ENCODE measurements at regions not wholly inside any gene's neighbourhood (a gene's known extent, or its start where the extent isn't known, plus 50 kb on each side); places are given as distances from the start of the nearest gene placed in this dataset.

DNA sequence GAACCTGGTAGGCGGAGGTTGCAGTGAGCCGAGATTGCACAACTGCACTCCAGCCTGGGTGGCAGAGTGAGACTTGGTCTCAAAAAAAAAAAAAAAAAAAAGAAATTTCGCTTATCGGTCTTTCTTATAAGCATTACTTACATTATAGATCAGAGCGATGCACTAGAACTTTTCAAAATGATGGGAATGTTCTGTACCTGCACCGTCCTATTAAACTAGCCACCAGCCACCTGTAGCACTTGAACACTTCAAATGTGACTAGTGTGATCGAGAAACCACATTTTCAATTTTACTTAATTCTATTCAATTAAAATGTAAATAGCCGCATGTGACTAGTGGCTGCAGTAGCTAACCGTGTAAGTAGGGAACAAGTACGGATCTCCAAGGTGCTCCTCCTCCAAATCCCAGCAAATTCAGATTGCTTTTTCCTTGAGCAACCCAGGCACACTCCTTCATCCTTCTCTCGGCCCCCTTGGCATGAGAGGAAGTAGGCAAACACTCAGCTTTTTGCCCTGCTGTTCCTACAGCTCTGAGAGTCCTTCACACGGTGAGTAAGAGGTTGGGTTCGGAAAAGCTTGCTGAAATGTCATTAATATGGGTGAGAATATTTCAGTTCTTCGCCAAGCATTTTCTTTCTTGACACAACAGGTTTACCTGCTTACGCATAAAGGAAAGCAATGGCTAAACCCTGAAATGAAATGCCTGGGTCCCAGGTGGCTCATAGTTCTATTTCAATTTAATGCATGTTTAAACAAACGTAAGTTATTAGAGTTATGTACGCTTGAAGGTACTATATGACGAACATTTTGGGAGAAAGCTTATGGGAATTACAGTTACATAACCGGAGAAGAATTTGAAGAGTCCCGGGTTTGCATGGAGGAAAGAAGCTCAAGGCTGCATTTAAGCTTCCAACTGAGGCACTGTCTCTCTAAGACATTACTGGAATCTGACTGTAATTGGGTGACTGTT lies 69.5 kb upstream of the HUNK start:
- no peak overlapping the region for H3K27ac ChIP-seq (ENCODE audit: low read length)
- H2AFZ ChIP-seq (ENCODE audit: low read length), result no peak overlapping the region
- H3F3A ChIP-seq (ENCODE audit: low read length, unreplicated experiment), result no peaks in the 10 kb centered on the region
- intact Hi-C loops (cut with micrococcal nuclease), result no loop called here
- H3K79me2 ChIP-seq (ENCODE audit: low read length), result no peaks in the 10 kb centered on the region
- ChIA-PET CTCF (interaction anchor here (0.5 kb wide), 1 partner anchor 445 kb away, joined by 3 read pairs; no protein-coding TSS in a partner anchor), POLR2A (ENCODE audit: unreplicated experiment) (no interaction called here)
- no peak overlapping the region for H3K9ac ChIP-seq (ENCODE audit: low read length)
- no peaks in the 10 kb centered on the region for H3K36me3 ChIP-seq (ENCODE audit: low read depth, low read length)
- H3K27me3 ChIP-seq (ENCODE audit: low read length), result peaks cover 73% of the 10 kb centered on the region
- H3K4me2 ChIP-seq (ENCODE audit: low read length), result no peak overlapping the region
- H4K20me1 ChIP-seq (ENCODE audit: low read length), result no peaks in the 10 kb centered on the region
- TF ChIP-seq EZH2phosphoT487 (IDR thresholded peaks at IDR 0.05; ENCODE audit: borderline replicate concordance, low read length) (no peak), EZH2 (IDR thresholded peaks at IDR 0.05; ENCODE audit: low read length, unreplicated experiment) (no peak), CTCF (conservative IDR thresholded peaks at IDR 0.05; ENCODE audit: low read depth, low read length) (no peak)
- no peaks in the 10 kb centered on the region for H3K4me1 ChIP-seq (ENCODE audit: insufficient read depth, low read length)
- no peak for ATAC-seq
- DNase-seq, result no peak
- H3K4me3 ChIP-seq (ENCODE audit: low read length), result no peak overlapping the region
- no peaks in the 10 kb centered on the region for H3K9me2 ChIP-seq (replicated peaks; ENCODE audit: low read length)
- no TSS peak for BruUV-seq (replicated peaks)
- no peaks in the 10 kb centered on the region for H3K9me3 ChIP-seq (ENCODE audit: low read length)

- Histone ChIP-seq H3K4me1 (ENCODE audit: insufficient read depth, low read length) (no peaks in the 10 kb centered on the region), H3K9me3 (ENCODE audit: low read length) (no peaks in the 10 kb centered on the region), H3K4me3 (ENCODE audit: low read length) (no peak overlapping the region), H3K79me2 (ENCODE audit: low read length) (no peaks in the 10 kb centered on the region), H3F3A (ENCODE audit: low read length, unreplicated experiment) (no peaks in the 10 kb centered on the region), H3K9me2 (replicated peaks; ENCODE audit: low read length) (no peaks in the 10 kb centered on the region), H3K4me2 (ENCODE audit: low read length) (no peak overlapping the region), H4K20me1 (ENCODE audit: low read length) (no peaks in the 10 kb centered on the region), H2AFZ (ENCODE audit: low read length) (no peak overlapping the region), H3K27ac (ENCODE audit: low read length) (no peak overlapping the region), H3K27me3 (ENCODE audit: low read length) (peaks cover 64% of the 10 kb centered on the region), H3K9ac (ENCODE audit: low read length) (no peak overlapping the region), H3K36me3 (ENCODE audit: low read depth, low read length) (no peaks in the 10 kb centered on the region)
- ChIA-PET CTCF (no interaction called here), POLR2A (ENCODE audit: unreplicated experiment) (no interaction called here)
- TF ChIP-seq EZH2phosphoT487 (IDR thresholded peaks at IDR 0.05; ENCODE audit: borderline replicate concordance, low read length) (no peak), CTCF (conservative IDR thresholded peaks at IDR 0.05; ENCODE audit: low read depth, low read length) (no peak)
- ATAC-seq (no peak), DNase-seq (no peak)
- BruUV-seq (replicated peaks), result no TSS peak
- intact Hi-C loops (cut with micrococcal nuclease), result no loop called here
Measured at GRCh38 chr21:31802331-31802730, 70.4 kb upstream of the SCAF4 start.

DNA sequence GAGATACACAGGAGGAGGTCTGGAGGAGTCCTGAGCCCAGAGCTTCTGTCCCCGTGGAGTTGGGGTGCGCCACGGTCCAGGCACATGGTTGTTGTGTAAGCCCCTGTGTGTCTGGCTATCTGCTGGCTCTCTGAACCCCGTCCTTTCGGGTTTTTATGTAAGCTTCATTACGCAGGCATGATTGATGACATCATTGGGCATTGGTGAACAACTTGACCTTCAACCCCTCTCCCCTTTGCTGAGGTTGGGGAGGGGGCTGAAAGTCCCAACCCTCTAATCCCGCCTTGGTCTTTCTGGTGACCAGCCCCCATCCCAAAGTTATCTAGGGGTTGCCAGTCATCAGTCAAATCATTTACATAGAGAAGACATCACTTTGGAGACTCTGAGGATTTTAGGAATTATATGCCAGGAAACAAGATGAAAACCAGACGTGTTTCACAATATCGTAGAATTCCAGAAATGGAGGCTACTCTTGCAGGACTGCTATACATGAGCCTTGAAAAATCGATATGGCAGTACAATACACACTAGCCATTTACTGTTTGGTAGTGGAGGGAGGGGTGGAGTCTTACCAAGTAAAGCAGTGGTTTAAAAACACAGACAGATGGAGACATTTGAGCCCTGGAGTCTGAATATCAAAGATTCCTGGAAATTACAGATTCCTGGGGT lies 69.8 kb upstream of the SCAF4 start:
- Histone ChIP-seq H4K20me1 (ENCODE audit: low read length) (no peaks in the 10 kb centered on the region), H3K4me3 (ENCODE audit: low read length) (no peak overlapping the region), H3K9me2 (replicated peaks; ENCODE audit: low read length) (no peaks in the 10 kb centered on the region), H3K4me1 (ENCODE audit: insufficient read depth, low read length) (no peaks in the 10 kb centered on the region), H3K9ac (ENCODE audit: low read length) (no peak overlapping the region), H3K27ac (ENCODE audit: low read length) (no peak overlapping the region), H3K27me3 (ENCODE audit: low read length) (peaks cover 64% of the 10 kb centered on the region), H2AFZ (ENCODE audit: low read length) (no peak overlapping the region), H3K36me3 (ENCODE audit: low read depth, low read length) (no peaks in the 10 kb centered on the region), H3K9me3 (ENCODE audit: low read length) (no peaks in the 10 kb centered on the region), H3F3A (ENCODE audit: low read length, unreplicated experiment) (no peaks in the 10 kb centered on the region), H3K4me2 (ENCODE audit: low read length) (no peak overlapping the region), H3K79me2 (ENCODE audit: low read length) (no peaks in the 10 kb centered on the region)
- TF ChIP-seq CTCF (conservative IDR thresholded peaks at IDR 0.05; ENCODE audit: low read depth, low read length) (no peak), EZH2phosphoT487 (IDR thresholded peaks at IDR 0.05; ENCODE audit: borderline replicate concordance, low read length) (no peak), EZH2 (IDR thresholded peaks at IDR 0.05; ENCODE audit: low read length, unreplicated experiment) (no peak)
- POLR2A ChIA-PET (ENCODE audit: unreplicated experiment), result no interaction called here
- DNase-seq (no peak), ATAC-seq (no peak)
- BruUV-seq (replicated peaks), result no TSS peak
- intact Hi-C loops (cut with micrococcal nuclease), result no loop called here
- CTCF ChIA-PET, result no interaction called here

Data from PC-3 (cell line).